ENCODE measurements at regions not wholly inside any gene's neighbourhood (a gene's known extent, or its start where the extent isn't known, plus 50 kb on each side); places are given as distances from the start of the nearest gene placed in this dataset.
"Not testable (repeated sequence)": the region's sequence is repeated elsewhere in the genome, so short reads cannot be mapped to it uniquely, and the experiment has no call there.

- DNase-seq (ENCODE audit: insufficient read length) (no peak), FAIRE-seq (no peak)
- TF ChIP-seq POLR2A (IDR thresholded peaks at IDR 0.05; ENCODE audit: low read depth, low read length) (no peak), POLR2AphosphoS5 (IDR thresholded peaks at IDR 0.05; ENCODE audit: low read depth, low read length) (no peak), TAF1 (IDR thresholded peaks at IDR 0.05; ENCODE audit: borderline replicate concordance, low read depth, low read length) (no peak)
Observed at GRCh38 chr5:117327511-117327910, 752.9 kb upstream of the SEMA6A start.

DNA sequence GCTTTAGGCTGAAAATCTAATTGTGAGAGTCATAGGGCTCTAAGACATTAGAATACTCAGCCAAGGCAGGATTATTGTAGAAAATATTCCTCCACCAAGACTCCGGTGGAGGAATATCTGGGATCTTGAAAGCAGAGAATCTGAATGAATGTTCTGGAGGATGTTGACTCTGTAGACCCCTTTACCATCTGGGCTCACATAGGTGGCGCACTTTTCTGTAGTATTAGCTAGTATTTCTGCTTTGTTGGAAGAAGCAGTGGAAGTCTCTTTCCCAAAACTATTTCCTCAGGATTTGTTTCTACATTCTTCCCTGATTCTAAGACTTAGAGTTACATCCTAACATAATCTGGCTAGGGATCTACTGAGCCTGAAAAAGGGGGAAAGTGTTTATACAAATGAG lies 752.4 kb upstream of the SEMA6A start:
- TF ChIP-seq TAF1 (IDR thresholded peaks at IDR 0.05; ENCODE audit: borderline replicate concordance, low read depth, low read length) = no peak
- TF ChIP-seq POLR2A (IDR thresholded peaks at IDR 0.05; ENCODE audit: low read depth, low read length) = no peak
- TF ChIP-seq POLR2AphosphoS5 (IDR thresholded peaks at IDR 0.05; ENCODE audit: low read depth, low read length) = no peak
- no peak for FAIRE-seq
- no peak for DNase-seq (ENCODE audit: insufficient read length)

GRCh38 chr5:117318528-117318927 lies 743.9 kb upstream of the SEMA6A start:
- DNase-seq (ENCODE audit: insufficient read length) (no peak), FAIRE-seq (no peak)
- TF ChIP-seq POLR2A (IDR thresholded peaks at IDR 0.05; ENCODE audit: low read depth, low read length) (no peak), TAF1 (IDR thresholded peaks at IDR 0.05; ENCODE audit: borderline replicate concordance, low read depth, low read length) (no peak), POLR2AphosphoS5 (IDR thresholded peaks at IDR 0.05; ENCODE audit: low read depth, low read length) (no peak)

GRCh38 chr5:117315170-117315569 lies 740.5 kb upstream of the SEMA6A start:
- no peak for FAIRE-seq
- DNase-seq (ENCODE audit: insufficient read length) = no peak
- TF ChIP-seq POLR2AphosphoS5 (IDR thresholded peaks at IDR 0.05; ENCODE audit: low read depth, low read length) (no peak), TAF1 (IDR thresholded peaks at IDR 0.05; ENCODE audit: borderline replicate concordance, low read depth, low read length) (no peak), POLR2A (IDR thresholded peaks at IDR 0.05; ENCODE audit: low read depth, low read length) (no peak)

GRCh38 chr5:117304512-117305107 lies 730.0 kb upstream of the SEMA6A start:
- not testable (repeated sequence) for FAIRE-seq; DNase-seq (ENCODE audit: insufficient read length)

GRCh38 chr5:117302949-117303348 lies 728.3 kb upstream of the SEMA6A start:
- DNase-seq (ENCODE audit: insufficient read length) (no peak), FAIRE-seq (no peak)
- TF ChIP-seq POLR2A (IDR thresholded peaks at IDR 0.05; ENCODE audit: low read depth, low read length) (no peak), TAF1 (IDR thresholded peaks at IDR 0.05; ENCODE audit: borderline replicate concordance, low read depth, low read length) (no peak), POLR2AphosphoS5 (IDR thresholded peaks at IDR 0.05; ENCODE audit: low read depth, low read length) (no peak)

DNA sequence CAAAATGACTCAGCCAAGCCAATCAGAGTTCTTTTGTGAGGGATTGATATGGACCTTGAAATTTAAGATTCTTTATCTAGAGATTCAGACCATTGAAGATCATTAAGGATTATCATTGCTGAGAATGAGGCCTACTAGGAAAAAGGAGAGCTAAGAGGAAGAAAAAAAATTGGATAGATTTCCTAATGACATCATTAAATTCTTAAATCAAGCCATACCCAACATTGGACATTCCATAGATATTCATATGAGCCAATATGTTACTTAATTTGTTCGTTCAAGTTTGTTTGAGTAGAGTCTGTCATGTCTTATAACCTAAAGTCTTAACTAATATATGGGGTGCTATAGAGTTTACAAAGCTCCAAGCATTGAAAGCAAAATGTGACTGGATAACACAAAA lies 727.9 kb upstream of the SEMA6A start:
- no peak for FAIRE-seq
- TF ChIP-seq POLR2AphosphoS5 (IDR thresholded peaks at IDR 0.05; ENCODE audit: low read depth, low read length) (no peak), TAF1 (IDR thresholded peaks at IDR 0.05; ENCODE audit: borderline replicate concordance, low read depth, low read length) (no peak), POLR2A (IDR thresholded peaks at IDR 0.05; ENCODE audit: low read depth, low read length) (no peak)
- DNase-seq (ENCODE audit: insufficient read length) = no peak

DNA sequence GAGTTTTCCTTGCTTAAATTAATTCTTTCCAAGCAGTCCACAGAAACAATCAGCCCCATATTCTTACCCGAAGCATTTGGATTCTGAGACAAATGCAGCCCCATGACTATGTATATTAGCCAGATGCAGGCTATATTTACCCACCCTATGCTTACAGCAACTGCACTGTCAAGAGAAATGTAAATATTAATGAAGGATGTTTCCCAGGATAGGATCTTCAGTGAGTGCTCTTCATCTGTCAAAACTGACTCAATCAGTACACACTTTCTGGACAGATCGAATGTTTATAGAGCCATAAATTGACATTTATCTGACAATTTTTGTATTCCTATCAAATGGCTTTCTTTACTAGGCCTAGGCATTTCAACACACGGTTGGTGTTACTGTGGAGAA lies 725.3 kb upstream of the SEMA6A start:
- DNase-seq (ENCODE audit: insufficient read length) = no peak
- no peak for TF ChIP-seq TAF1 (IDR thresholded peaks at IDR 0.05; ENCODE audit: borderline replicate concordance, low read depth, low read length)
- TF ChIP-seq POLR2AphosphoS5 (IDR thresholded peaks at IDR 0.05; ENCODE audit: low read depth, low read length) = no peak
- no peak for TF ChIP-seq POLR2A (IDR thresholded peaks at IDR 0.05; ENCODE audit: low read depth, low read length)
- no peak for FAIRE-seq

DNA sequence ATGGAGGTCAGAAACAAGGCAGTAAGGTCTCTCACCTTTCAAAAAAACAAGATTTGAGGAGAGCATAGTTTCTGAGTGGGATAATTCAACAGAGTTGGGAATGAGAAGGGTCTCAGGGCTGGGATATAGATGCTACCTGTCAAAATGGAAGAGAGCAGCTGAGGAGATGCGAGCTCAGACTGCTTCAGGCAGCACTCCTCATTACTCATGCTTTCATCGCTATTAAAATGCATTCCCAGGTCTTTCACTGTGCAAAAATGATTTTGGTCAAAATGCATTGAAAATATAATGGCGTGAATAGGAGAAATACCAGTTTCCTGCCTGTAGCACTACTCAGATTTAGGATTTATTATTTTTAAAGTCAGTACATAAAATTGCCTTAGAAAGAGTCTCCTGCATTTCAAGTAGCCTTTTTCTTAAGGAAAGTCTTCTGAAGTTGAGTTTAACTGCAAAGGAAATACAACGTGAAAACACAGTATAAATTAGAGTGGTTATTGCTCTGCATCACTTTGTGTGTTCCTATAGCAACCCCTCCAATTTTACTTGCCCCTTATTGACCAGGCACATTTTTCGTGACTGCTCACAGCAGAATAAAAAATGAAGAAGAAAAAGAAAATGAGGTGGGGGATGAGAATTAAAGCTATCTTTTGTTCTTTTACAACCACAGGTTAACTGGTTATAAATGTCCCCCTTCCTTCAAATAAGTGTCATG lies 724.8 kb upstream of the SEMA6A start:
- DNase-seq (ENCODE audit: insufficient read length) = no peak
- FAIRE-seq = no peak
- TF ChIP-seq POLR2AphosphoS5 (IDR thresholded peaks at IDR 0.05; ENCODE audit: low read depth, low read length) (no peak), TAF1 (IDR thresholded peaks at IDR 0.05; ENCODE audit: borderline replicate concordance, low read depth, low read length) (no peak), POLR2A (IDR thresholded peaks at IDR 0.05; ENCODE audit: low read depth, low read length) (no peak)

DNA sequence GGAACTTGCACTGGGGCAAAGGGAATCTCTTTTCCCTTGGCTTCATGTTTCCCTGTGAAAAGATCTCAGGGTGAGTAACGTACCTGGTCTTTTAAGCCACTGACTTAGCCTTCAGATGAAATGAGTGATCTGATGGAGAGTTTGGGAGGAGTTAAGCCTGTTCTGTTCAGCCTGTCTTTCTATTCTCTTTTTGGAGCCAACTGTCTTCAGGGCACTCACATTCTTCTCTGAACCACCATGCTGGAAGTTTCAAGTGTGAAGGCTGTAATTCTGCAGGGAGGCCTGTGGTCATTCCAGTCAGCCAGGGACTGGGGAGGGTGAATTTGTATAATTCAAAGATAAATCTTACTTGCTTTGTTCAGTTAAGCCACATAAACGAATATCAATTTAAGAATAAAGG lies 722.2 kb upstream of the SEMA6A start:
- TF ChIP-seq TAF1 (IDR thresholded peaks at IDR 0.05; ENCODE audit: borderline replicate concordance, low read depth, low read length) (no peak), POLR2A (IDR thresholded peaks at IDR 0.05; ENCODE audit: low read depth, low read length) (no peak), POLR2AphosphoS5 (IDR thresholded peaks at IDR 0.05; ENCODE audit: low read depth, low read length) (no peak)
- FAIRE-seq (no peak), DNase-seq (ENCODE audit: insufficient read length) (no peak)

DNA sequence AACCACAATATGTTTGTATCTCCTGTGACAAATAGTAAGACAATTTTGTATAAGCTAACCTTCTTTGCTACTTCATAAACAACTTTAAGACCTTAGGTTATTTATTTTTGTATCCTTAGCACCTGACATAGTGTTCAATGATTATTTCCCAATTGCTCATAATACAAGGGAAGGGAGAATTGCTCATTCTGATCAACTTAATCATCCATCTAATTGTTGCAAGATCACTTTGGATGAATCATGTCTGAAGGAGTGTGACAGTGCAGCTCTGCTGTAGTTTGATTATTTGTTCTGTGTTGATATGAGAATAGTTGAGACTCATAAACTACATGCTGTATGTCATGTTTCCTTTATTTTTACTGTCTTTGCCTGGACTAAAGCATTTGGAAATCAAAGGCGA lies 721.3 kb upstream of the SEMA6A start:
- TF ChIP-seq POLR2AphosphoS5 (IDR thresholded peaks at IDR 0.05; ENCODE audit: low read depth, low read length) (no peak), TAF1 (IDR thresholded peaks at IDR 0.05; ENCODE audit: borderline replicate concordance, low read depth, low read length) (no peak), POLR2A (IDR thresholded peaks at IDR 0.05; ENCODE audit: low read depth, low read length) (no peak)
- FAIRE-seq (no peak), DNase-seq (ENCODE audit: insufficient read length) (no peak)

- DNase-seq (ENCODE audit: insufficient read length) (no peak), FAIRE-seq (no peak)
- no peak for TF ChIP-seq TAF1 (IDR thresholded peaks at IDR 0.05; ENCODE audit: borderline replicate concordance, low read depth, low read length)
- TF ChIP-seq POLR2A (IDR thresholded peaks at IDR 0.05; ENCODE audit: low read depth, low read length) = no peak
- no peak for TF ChIP-seq POLR2AphosphoS5 (IDR thresholded peaks at IDR 0.05; ENCODE audit: low read depth, low read length)
Observed at GRCh38 chr5:117286813-117287212, 712.2 kb upstream of the SEMA6A start.

Measured in GM12892 (cell line).